ENCODE measurements at regions not wholly inside any gene's neighbourhood (a gene's known extent, or its start where the extent isn't known, plus 50 kb on each side); places are given as distances from the start of the nearest gene placed in this dataset.

- no peak for DNase-seq (ENCODE audit: low read depth)
Measured at GRCh38 chr11:80519596-80520506, 1079.0 kb upstream of the TENM4 start.

DNA sequence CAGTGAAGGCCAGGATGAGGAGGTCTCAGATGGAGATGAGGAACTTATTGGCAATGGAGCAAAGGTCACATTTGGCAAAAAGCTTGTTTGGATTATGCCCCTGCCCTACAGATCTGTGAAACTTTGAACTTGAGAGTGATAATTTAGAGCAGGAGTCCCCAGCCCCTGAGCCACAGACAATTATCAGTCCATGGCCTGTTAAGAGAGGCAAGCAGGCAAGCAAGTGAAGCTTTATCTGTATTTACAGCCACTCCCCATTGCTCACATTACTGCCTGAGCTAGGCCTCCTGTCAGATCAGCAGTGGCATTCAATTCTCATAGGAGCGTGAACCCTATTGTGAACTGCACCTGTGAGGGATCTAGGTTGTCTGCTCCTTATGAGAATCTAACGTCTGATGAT, 1076.9 kb upstream of the TENM4 start:
- no peak for DNase-seq (ENCODE audit: low read depth)

GRCh38 chr11:80515097-80515496, 1074.3 kb upstream of the TENM4 start:
- DNase-seq (ENCODE audit: low read depth): no peak

GRCh38 chr11:80512491-80512890, 1071.7 kb upstream of the TENM4 start:
- no peak for DNase-seq (ENCODE audit: low read depth)

GRCh38 chr11:80505771-80506170, 1064.9 kb upstream of the TENM4 start:
- no peak for DNase-seq (ENCODE audit: low read depth)

GRCh38 chr11:80503990-80504389, 1063.2 kb upstream of the TENM4 start:
- DNase-seq (ENCODE audit: low read depth): no peak

- no peak for DNase-seq (ENCODE audit: low read depth)
Measured at GRCh38 chr11:80502511-80502910, 1061.7 kb upstream of the TENM4 start.

DNA sequence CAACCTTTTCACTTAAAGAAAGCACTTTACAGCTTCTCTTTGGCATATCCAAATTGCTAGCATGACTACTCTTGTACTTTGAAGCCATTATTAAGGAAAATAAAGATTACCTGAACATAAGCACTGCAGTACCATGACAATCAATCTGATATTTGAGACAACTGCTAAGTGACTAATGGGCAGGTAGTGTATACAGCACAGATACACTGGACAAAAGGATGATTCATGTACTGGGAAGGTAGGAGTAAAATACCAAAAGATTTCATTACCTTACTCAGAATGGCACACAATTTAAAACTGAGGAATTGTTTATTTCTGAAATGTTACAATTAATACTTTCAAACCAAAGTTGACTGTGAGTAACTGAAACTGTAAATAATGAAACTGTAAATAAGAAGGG, 1054.3 kb upstream of the TENM4 start:
- DNase-seq (ENCODE audit: low read depth): no peak

GRCh38 chr11:80487952-80488351, 1047.1 kb upstream of the TENM4 start:
- no peak for DNase-seq (ENCODE audit: low read depth)

- DNase-seq (ENCODE audit: low read depth): no peak
Measured at GRCh38 chr11:80486678-80487077, 1045.8 kb upstream of the TENM4 start.

GRCh38 chr11:80477178-80477577, 1036.3 kb upstream of the TENM4 start:
- DNase-seq (ENCODE audit: low read depth): no peak

- DNase-seq (ENCODE audit: low read depth): no peak
Measured at GRCh38 chr11:80473562-80473961, 1032.7 kb upstream of the TENM4 start.

- no peak for DNase-seq (ENCODE audit: low read depth)
Measured at GRCh38 chr11:80469871-80470270, 1029.0 kb upstream of the TENM4 start.

DNA sequence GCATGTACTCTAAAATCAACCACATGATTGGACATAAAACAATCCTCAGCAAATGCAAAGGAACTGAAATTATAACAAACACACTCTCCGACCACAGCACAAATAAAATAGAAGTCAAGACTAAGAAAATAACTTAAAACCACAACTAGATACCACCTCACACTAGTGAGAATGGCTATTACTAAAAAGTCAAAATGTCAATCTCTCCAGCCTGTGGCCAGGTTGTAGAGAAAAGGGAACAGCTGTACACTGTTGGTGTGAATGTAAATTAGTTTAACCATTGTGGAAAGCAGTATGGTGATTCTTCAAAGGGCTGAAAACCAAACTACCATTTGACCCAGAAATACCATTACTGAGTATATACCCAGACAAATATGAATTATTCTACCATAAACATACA, 1025.7 kb upstream of the TENM4 start:
- DNase-seq (ENCODE audit: low read depth): no peak

- DNase-seq (ENCODE audit: low read depth): no peak
Measured at GRCh38 chr11:80462211-80462610, 1021.4 kb upstream of the TENM4 start.

DNA sequence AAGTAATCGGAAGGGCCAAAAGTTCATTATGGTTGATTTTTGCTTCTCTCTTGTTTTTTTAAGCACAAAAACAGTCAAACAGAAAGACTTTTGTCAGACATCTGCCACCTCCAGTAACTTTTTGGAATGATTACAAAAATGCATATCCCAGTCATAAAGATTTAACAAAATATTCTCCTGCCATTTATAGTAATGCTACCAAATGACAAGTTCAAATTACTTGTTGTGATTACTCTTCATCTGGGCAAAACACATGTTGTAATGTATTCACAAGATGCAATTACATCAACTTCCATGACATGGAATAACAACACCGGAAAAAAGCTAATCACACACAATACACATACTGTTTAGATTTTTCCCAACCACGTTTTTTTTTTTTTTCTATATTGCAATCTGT, 1017.5 kb upstream of the TENM4 start:
- DNase-seq (ENCODE audit: low read depth): no peak

GRCh38 chr11:80457823-80458222, 1017.0 kb upstream of the TENM4 start:
- DNase-seq (ENCODE audit: low read depth): no peak

DNA sequence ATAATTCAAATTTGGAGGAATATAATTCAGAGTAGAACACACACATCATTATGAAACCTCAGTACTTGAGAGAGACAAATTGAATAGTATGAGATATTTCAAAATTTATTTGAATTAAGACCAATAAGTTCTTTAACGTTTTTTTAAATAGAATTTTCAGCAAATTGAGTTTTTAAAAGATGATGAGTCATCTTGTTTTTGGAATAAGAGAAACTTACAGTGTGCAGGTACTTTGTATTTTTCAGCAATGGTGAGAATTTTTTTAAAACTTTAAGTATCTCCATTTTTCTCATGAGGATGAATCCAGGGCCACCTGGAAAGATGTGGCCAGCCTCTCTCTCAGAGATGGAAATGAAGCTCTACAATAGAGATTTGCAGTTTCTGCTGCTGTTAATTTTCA, 1015.0 kb upstream of the TENM4 start:
- no peak for DNase-seq (ENCODE audit: low read depth)

DNA sequence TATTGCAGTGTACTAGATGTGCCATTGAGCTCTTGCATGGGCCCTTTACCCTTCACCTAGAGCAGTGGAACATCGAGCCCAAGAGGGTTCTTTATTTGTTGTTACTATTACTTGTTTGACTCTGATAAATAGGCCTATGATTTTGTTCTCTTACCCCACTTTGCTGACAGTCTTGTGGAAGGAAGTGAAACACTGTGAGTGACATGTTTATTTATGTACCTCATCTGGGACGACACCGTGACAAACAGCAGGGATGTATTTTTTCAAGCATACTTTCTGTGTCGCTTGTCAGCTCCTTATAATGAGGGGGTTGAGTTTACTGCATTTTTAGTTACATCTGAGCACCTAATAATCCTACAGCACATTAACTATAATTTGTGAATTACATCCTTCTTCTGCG, 1010.3 kb upstream of the TENM4 start:
- DNase-seq (ENCODE audit: low read depth): no peak

DNA sequence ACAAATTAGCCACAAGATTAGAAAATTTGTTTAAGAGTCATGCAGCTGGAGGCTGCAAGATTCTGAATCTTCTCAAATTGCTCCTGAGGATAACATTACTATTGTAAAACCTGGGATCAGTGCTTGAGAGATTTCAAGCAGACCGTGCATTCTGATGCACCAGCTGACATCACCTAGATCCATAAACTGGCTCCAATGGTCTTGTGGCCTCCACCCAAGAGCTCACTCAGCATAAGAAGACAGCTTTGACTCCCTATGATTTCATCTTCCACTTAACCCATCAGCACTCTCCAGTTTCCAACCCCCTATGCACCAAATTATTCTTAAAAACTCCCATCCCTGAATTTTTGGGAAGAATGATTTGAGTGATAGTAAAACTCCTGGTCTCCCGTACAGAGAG, 1007.9 kb upstream of the TENM4 start:
- no peak for DNase-seq (ENCODE audit: low read depth)

DNA sequence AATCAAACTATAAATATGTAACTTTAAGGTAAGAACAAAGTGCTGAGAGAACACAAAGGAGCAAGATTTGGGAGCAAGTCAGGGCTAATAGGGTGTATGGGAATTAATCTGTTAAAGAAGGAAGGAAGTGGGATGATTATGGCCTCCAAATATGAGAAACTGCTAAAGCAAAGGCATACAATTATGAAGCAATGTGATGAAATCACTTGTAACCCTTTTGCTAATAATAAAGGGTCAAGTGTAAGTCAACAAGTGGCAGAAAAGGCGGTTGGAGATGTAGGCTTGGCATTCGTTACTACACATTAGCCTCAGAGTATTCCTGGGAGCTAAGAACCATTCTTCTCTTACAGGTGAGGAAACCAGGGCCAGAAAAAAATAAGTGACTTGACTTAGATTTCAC, 1002.3 kb upstream of the TENM4 start:
- DNase-seq (ENCODE audit: low read depth): no peak

DNA sequence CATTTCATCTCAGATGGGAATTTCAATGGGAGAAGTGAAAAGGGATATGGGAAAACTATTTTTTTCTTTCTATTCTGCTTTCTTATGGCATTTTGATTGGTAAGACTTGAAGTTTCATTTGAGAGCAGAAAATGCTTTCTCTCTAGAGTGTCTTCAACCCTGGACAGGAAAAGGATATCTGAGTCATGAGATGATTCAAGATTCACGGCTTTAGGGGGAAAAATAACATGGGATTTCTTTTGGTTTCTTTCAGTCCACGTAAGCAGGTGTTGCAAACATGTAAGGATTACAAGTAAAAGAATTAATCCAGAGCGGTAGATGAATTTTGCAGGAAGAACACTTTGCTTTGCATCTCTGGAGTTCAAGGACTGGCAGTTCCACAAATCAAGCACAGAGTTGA, 1001.0 kb upstream of the TENM4 start:
- no peak for DNase-seq (ENCODE audit: low read depth)

- no peak for DNase-seq (ENCODE audit: low read depth)
Measured at GRCh38 chr11:80440835-80441234, 1000.0 kb upstream of the TENM4 start.

DNA sequence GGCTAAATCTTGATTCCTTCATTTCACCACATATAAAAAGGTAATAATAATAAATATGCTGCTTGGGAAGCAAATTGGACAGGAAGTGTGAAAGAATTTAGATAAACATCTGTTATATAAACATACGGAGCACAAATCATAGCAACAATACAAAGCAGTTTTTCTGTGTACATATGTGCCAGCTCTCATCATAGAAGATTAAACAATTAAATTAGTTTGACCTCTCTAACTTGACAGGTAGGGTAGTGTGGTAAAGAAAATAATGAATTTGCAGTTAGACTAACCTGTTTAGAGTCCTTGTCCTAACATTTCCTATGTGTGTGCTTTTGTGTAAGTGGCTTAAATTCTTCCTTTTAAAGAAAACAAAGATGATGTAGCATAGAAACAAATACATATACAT, 995.7 kb upstream of the TENM4 start:
- DNase-seq (ENCODE audit: low read depth): no peak
